ENCODE measurements at regions not wholly inside any gene's neighbourhood (a gene's known extent, or its start where the extent isn't known, plus 50 kb on each side); places are given as distances from the start of the nearest gene placed in this dataset.
"Not testable (repeated sequence)": the region's sequence is repeated elsewhere in the genome, so short reads cannot be mapped to it uniquely, and the experiment has no call there.

- Histone ChIP-seq H3K27me3 (ENCODE audit: control insufficient read depth in 1 of 2, insufficient read depth in 2 of 2, low read length in 2 of 2) (no peaks in the 10 kb centered on the region), H3K9ac (ENCODE audit: low read depth in 1 of 2, low read length in 2 of 2) (no peak overlapping the region), H3K4me3 (ENCODE audit: low read depth in 1 of 2, low read length in 2 of 2) (no peak overlapping the region), H3K4me1 (ENCODE audit: control insufficient read depth in 1 of 2, insufficient read depth in 2 of 2, low read length in 2 of 2) (no peaks in the 10 kb centered on the region), H3K36me3 (ENCODE audit: control insufficient read depth in 1 of 2, insufficient read depth in 2 of 2, low read length in 2 of 2) (no peaks in the 10 kb centered on the region), H3K9me3 (ENCODE audit: control insufficient read depth in 1 of 2, low read length in 2 of 2) (no peaks in the 10 kb centered on the region), H3K27ac (ENCODE audit: low read depth, low read length) (no peak overlapping the region)
Observed at GRCh38 chr5:112586596-112587062, 151.1 kb upstream of the APC start.

GRCh38 chr5:112590858-112591257 is 146.8 kb upstream of the APC start:
- H3K9me3 ChIP-seq (ENCODE audit: control insufficient read depth in 1 of 2, low read length in 2 of 2); H3K27me3 ChIP-seq (ENCODE audit: control insufficient read depth in 1 of 2, insufficient read depth in 2 of 2, low read length in 2 of 2); H3K9ac ChIP-seq (ENCODE audit: low read depth in 1 of 2, low read length in 2 of 2); H3K4me1 ChIP-seq (ENCODE audit: control insufficient read depth in 1 of 2, insufficient read depth in 2 of 2, low read length in 2 of 2); H3K27ac ChIP-seq (ENCODE audit: low read depth, low read length); H3K4me3 ChIP-seq (ENCODE audit: low read depth in 1 of 2, low read length in 2 of 2); H3K36me3 ChIP-seq (ENCODE audit: control insufficient read depth in 1 of 2, insufficient read depth in 2 of 2, low read length in 2 of 2): not testable (repeated sequence)

GRCh38 chr5:112594095-112594850 is 143.4 kb upstream of the APC start:
- Histone ChIP-seq H3K9me3 (ENCODE audit: control insufficient read depth in 1 of 2, low read length in 2 of 2) (no peaks in the 10 kb centered on the region), H3K4me1 (ENCODE audit: control insufficient read depth in 1 of 2, insufficient read depth in 2 of 2, low read length in 2 of 2) (no peaks in the 10 kb centered on the region), H3K36me3 (ENCODE audit: control insufficient read depth in 1 of 2, insufficient read depth in 2 of 2, low read length in 2 of 2) (no peaks in the 10 kb centered on the region), H3K27ac (ENCODE audit: low read depth, low read length) (no peak overlapping the region), H3K27me3 (ENCODE audit: control insufficient read depth in 1 of 2, insufficient read depth in 2 of 2, low read length in 2 of 2) (no peaks in the 10 kb centered on the region), H3K9ac (ENCODE audit: low read depth in 1 of 2, low read length in 2 of 2) (no peak overlapping the region), H3K4me3 (ENCODE audit: low read depth in 1 of 2, low read length in 2 of 2) (no peak overlapping the region)

GRCh38 chr5:112594941-112595340 is 142.7 kb upstream of the APC start:
- Histone ChIP-seq H3K9me3 (ENCODE audit: control insufficient read depth in 1 of 2, low read length in 2 of 2) (no peaks in the 10 kb centered on the region), H3K4me1 (ENCODE audit: control insufficient read depth in 1 of 2, insufficient read depth in 2 of 2, low read length in 2 of 2) (no peaks in the 10 kb centered on the region), H3K27me3 (ENCODE audit: control insufficient read depth in 1 of 2, insufficient read depth in 2 of 2, low read length in 2 of 2) (no peaks in the 10 kb centered on the region), H3K9ac (ENCODE audit: low read depth in 1 of 2, low read length in 2 of 2) (no peak overlapping the region), H3K36me3 (ENCODE audit: control insufficient read depth in 1 of 2, insufficient read depth in 2 of 2, low read length in 2 of 2) (no peaks in the 10 kb centered on the region), H3K4me3 (ENCODE audit: low read depth in 1 of 2, low read length in 2 of 2) (no peak overlapping the region), H3K27ac (ENCODE audit: low read depth, low read length) (no peak overlapping the region)

- H3K36me3 ChIP-seq (ENCODE audit: control insufficient read depth in 1 of 2, insufficient read depth in 2 of 2, low read length in 2 of 2): no peaks in the 10 kb centered on the region
- H3K27ac ChIP-seq (ENCODE audit: low read depth, low read length): no peak overlapping the region
- H3K9me3 ChIP-seq (ENCODE audit: control insufficient read depth in 1 of 2, low read length in 2 of 2): no peaks in the 10 kb centered on the region
- no peak overlapping the region for H3K9ac ChIP-seq (ENCODE audit: low read depth in 1 of 2, low read length in 2 of 2)
- no peaks in the 10 kb centered on the region for H3K4me1 ChIP-seq (ENCODE audit: control insufficient read depth in 1 of 2, insufficient read depth in 2 of 2, low read length in 2 of 2)
- no peak overlapping the region for H3K4me3 ChIP-seq (ENCODE audit: low read depth in 1 of 2, low read length in 2 of 2)
- H3K27me3 ChIP-seq (ENCODE audit: control insufficient read depth in 1 of 2, insufficient read depth in 2 of 2, low read length in 2 of 2): no peaks in the 10 kb centered on the region
Observed at GRCh38 chr5:112597831-112598230, 139.9 kb upstream of the APC start.

GRCh38 chr5:112600510-112600909 is 137.2 kb upstream of the APC start:
- H3K9ac ChIP-seq (ENCODE audit: low read depth in 1 of 2, low read length in 2 of 2); H3K4me1 ChIP-seq (ENCODE audit: control insufficient read depth in 1 of 2, insufficient read depth in 2 of 2, low read length in 2 of 2); H3K4me3 ChIP-seq (ENCODE audit: low read depth in 1 of 2, low read length in 2 of 2); H3K27me3 ChIP-seq (ENCODE audit: control insufficient read depth in 1 of 2, insufficient read depth in 2 of 2, low read length in 2 of 2); H3K36me3 ChIP-seq (ENCODE audit: control insufficient read depth in 1 of 2, insufficient read depth in 2 of 2, low read length in 2 of 2); H3K27ac ChIP-seq (ENCODE audit: low read depth, low read length); H3K9me3 ChIP-seq (ENCODE audit: control insufficient read depth in 1 of 2, low read length in 2 of 2): not testable (repeated sequence)

- peaks cover 3 to 4% of the 10 kb centered on the region in 2 donors for H3K4me1 ChIP-seq (ENCODE audit: control insufficient read depth in 1 of 2, insufficient read depth in 2 of 2, low read length in 2 of 2)
- H3K27me3 ChIP-seq (ENCODE audit: control insufficient read depth in 1 of 2, insufficient read depth in 2 of 2, low read length in 2 of 2): no peaks in the 10 kb centered on the region
- H3K27ac ChIP-seq (ENCODE audit: low read depth, low read length): no peak overlapping the region
- H3K4me3 ChIP-seq (ENCODE audit: low read depth in 1 of 2, low read length in 2 of 2): no peak overlapping the region
- H3K9ac ChIP-seq (ENCODE audit: low read depth in 1 of 2, low read length in 2 of 2): no peak overlapping the region
- H3K9me3 ChIP-seq (ENCODE audit: control insufficient read depth in 1 of 2, low read length in 2 of 2): no peaks in the 10 kb centered on the region
- H3K36me3 ChIP-seq (ENCODE audit: control insufficient read depth in 1 of 2, insufficient read depth in 2 of 2, low read length in 2 of 2): no peaks in the 10 kb centered on the region
Observed at GRCh38 chr5:112604732-112605630, 132.7 kb upstream of the APC start.

GRCh38 chr5:112608975-112609374 is 128.7 kb upstream of the APC start:
- Histone ChIP-seq H3K4me3 (ENCODE audit: low read depth in 1 of 2, low read length in 2 of 2) (no peak overlapping the region), H3K9me3 (ENCODE audit: control insufficient read depth in 1 of 2, low read length in 2 of 2) (no peaks in the 10 kb centered on the region), H3K9ac (ENCODE audit: low read depth in 1 of 2, low read length in 2 of 2) (no peak overlapping the region), H3K36me3 (ENCODE audit: control insufficient read depth in 1 of 2, insufficient read depth in 2 of 2, low read length in 2 of 2) (no peaks in the 10 kb centered on the region), H3K4me1 (ENCODE audit: control insufficient read depth in 1 of 2, insufficient read depth in 2 of 2, low read length in 2 of 2) (peaks cover 3 to 4% of the 10 kb centered on the region in 2 donors), H3K27ac (ENCODE audit: low read depth, low read length) (no peak overlapping the region), H3K27me3 (ENCODE audit: control insufficient read depth in 1 of 2, insufficient read depth in 2 of 2, low read length in 2 of 2) (peaks cover 0 to 3% of the 10 kb centered on the region in 2 donors)

- Histone ChIP-seq H3K36me3 (ENCODE audit: control insufficient read depth in 1 of 2, insufficient read depth in 2 of 2, low read length in 2 of 2) (no peaks in the 10 kb centered on the region), H3K9ac (ENCODE audit: low read depth in 1 of 2, low read length in 2 of 2) (no peak overlapping the region), H3K4me1 (ENCODE audit: control insufficient read depth in 1 of 2, insufficient read depth in 2 of 2, low read length in 2 of 2) (peaks cover 0 to 6% of the 10 kb centered on the region in 2 donors), H3K27me3 (ENCODE audit: control insufficient read depth in 1 of 2, insufficient read depth in 2 of 2, low read length in 2 of 2) (peaks cover 0 to 3% of the 10 kb centered on the region in 2 donors), H3K9me3 (ENCODE audit: control insufficient read depth in 1 of 2, low read length in 2 of 2) (no peaks in the 10 kb centered on the region), H3K4me3 (ENCODE audit: low read depth in 1 of 2, low read length in 2 of 2) (no peak overlapping the region), H3K27ac (ENCODE audit: low read depth, low read length) (no peak overlapping the region)
Observed at GRCh38 chr5:112612663-112613062, 125.0 kb upstream of the APC start.

- Histone ChIP-seq H3K9me3 (ENCODE audit: control insufficient read depth in 1 of 2, low read length in 2 of 2) (no peaks in the 10 kb centered on the region), H3K4me1 (ENCODE audit: control insufficient read depth in 1 of 2, insufficient read depth in 2 of 2, low read length in 2 of 2) (peaks cover 0 to 6% of the 10 kb centered on the region in 2 donors), H3K36me3 (ENCODE audit: control insufficient read depth in 1 of 2, insufficient read depth in 2 of 2, low read length in 2 of 2) (no peaks in the 10 kb centered on the region), H3K27me3 (ENCODE audit: control insufficient read depth in 1 of 2, insufficient read depth in 2 of 2, low read length in 2 of 2) (peaks cover 0 to 3% of the 10 kb centered on the region in 2 donors), H3K9ac (ENCODE audit: low read depth in 1 of 2, low read length in 2 of 2) (no peak overlapping the region), H3K4me3 (ENCODE audit: low read depth in 1 of 2, low read length in 2 of 2) (no peak overlapping the region), H3K27ac (ENCODE audit: low read depth, low read length) (no peak overlapping the region)
Observed at GRCh38 chr5:112614285-112614684, 123.4 kb upstream of the APC start.
